ENCODE measurements at regions not wholly inside any gene's neighbourhood (a gene's known extent, or its start where the extent isn't known, plus 50 kb on each side); places are given as distances from the start of the nearest gene placed in this dataset.

- TF ChIP-seq CTCF (IDR thresholded peaks at IDR 0.05) (no peak), POLR2A (IDR thresholded peaks at IDR 0.05) (no peak), EP300 (IDR thresholded peaks at IDR 0.05) (no peak)
Measured at GRCh38 chr3:177557548-177557947, 360.3 kb upstream of the TBL1XR1 start.
